HUES64 (cell line): ENCODE measurements at regions not wholly inside any gene's neighbourhood (a gene's known extent, or its start where the extent isn't known, plus 50 kb on each side); places are given as distances from the start of the nearest gene placed in this dataset.

ENCODE experiments used
- H3K27ac ChIP-seq: 2 replicates; pipeline ENCODE4 v1.7.0; 2013; ENCODE audit warnings: low read depth, low read length, inconsistent platforms
- H3K27me3 ChIP-seq: 2 replicates; pipeline ENCODE4 v1.6.1; 2013; ENCODE audit warnings: mild to moderate bottlenecking, low read length; ENCODE audit not compliant: insufficient read depth
- H3K36me3 ChIP-seq: 2 replicates; pipeline ENCODE4 v1.6.1; 2013; ENCODE audit warnings: mild to moderate bottlenecking, low read length; ENCODE audit not compliant: insufficient read depth
- H3K4me1 ChIP-seq: 2 replicates; pipeline ENCODE4 v1.6.1; 2013; ENCODE audit warnings: mild to moderate bottlenecking, low read length, moderate library complexity; ENCODE audit not compliant: insufficient read depth
- H3K4me3 ChIP-seq: 2 replicates; pipeline ENCODE4 v1.5.1; 2013; ENCODE audit warnings: mild to moderate bottlenecking, low read length, moderate library complexity
- H3K9ac ChIP-seq: 2 replicates; pipeline ENCODE4 v1.6.1; 2013; ENCODE audit warnings: mild to moderate bottlenecking, low read depth, low read length
- H3K9me3 ChIP-seq: 2 replicates; pipeline ENCODE4 v1.6.1; 2013; ENCODE audit warnings: low read depth, low read length; ENCODE audit not compliant: insufficient read depth
- WGBS: fragments of 150-250, 120-280 bp; methylation state at CpG from one replicate; pipeline ENCODE4 v1.1.7; 2013; ENCODE audit warnings: missing lambda C conversion rate; 5-methylcytosine and 5-hydroxymethylcytosine counted together

DNA sequence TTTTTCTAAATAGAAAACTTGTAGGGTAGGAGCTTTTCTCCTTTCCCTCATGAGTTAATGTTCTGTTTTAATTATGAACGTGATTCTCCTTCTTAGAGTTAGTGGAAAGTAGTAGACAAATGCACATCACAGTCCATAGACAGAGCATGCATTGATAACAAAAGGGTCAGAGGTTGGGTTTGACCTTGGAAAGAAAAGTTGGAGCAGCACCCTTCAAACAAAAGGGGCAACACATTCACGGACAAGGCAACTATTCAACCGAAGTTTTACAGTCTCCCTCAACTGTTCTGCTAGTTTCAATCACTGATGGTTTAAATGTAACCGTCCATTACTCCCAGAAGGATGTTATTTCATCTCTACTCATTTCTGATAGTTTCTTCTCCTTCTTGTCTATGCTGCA lies 103.4 kb upstream of the MAOA start:
- H3K36me3 ChIP-seq = no peaks in the 10 kb centered on the region
- no peak overlapping the region for H3K9ac ChIP-seq
- no peak overlapping the region for H3K27ac ChIP-seq
- peaks cover 17% of the 10 kb centered on the region for H3K4me1 ChIP-seq
- no peaks in the 10 kb centered on the region for H3K27me3 ChIP-seq
- no peak overlapping the region for H3K4me3 ChIP-seq
- H3K9me3 ChIP-seq = no peaks in the 10 kb centered on the region
- 93% methylated on average over 3 of the region's 4 CpGs for WGBS

DNA sequence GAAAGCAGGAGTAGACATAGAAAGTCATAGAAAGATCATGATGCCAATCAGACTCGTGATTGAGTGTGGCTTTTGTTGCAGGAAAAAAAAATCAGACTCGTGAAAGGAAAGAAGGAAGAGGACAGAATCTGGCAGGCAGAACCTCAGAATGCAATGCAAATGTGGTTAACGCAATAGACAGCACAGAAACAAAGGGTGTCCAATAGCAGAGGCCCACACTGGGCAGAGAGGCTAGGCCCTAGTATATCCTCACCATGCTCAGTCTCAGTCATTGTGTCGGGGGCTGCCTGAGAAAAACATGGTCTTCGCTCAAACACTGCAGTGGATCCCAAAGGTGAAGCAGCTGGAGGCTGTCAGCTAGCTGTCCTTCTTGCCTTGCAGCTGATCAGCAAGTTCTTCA lies 102.8 kb upstream of the MAOA start:
- WGBS = 89% methylated on average over 5 of the region's 5 CpGs
- H3K27me3 ChIP-seq = no peaks in the 10 kb centered on the region
- no peak overlapping the region for H3K4me3 ChIP-seq

DNA sequence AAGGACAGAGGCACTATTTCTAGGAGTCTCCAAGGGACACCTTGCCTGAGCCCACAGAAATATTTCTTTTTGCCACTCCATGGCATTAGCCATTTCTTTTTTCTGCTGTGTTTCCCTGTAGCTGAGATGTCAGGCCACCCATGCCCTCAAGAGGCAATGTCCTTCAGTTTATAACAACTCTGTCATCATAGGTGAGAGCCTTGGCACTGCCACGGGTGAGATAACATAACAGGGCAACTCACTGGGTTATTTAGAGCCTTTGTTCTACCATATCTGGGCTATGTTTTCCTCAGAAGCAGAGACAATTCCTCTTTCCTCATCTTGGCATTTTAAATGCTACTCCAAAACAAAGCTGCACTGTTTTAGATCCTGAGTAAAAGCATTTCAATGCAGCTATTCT lies 99.9 kb upstream of the MAOA start:
- Histone ChIP-seq H3K9me3 (no peaks in the 10 kb centered on the region), H3K9ac (no peak overlapping the region), H3K27me3 (no peaks in the 10 kb centered on the region), H3K36me3 (no peaks in the 10 kb centered on the region), H3K27ac (no peak overlapping the region), H3K4me3 (no peak overlapping the region), H3K4me1 (peaks cover 14% of the 10 kb centered on the region)
- WGBS = 77% methylated on average over 1 of the region's 1 CpG

More for the DNA sequence above, 102.8 kb upstream of the MAOA start:
- H3K36me3 ChIP-seq = no peaks in the 10 kb centered on the region
- H3K9me3 ChIP-seq = no peaks in the 10 kb centered on the region
- no peak overlapping the region for H3K27ac ChIP-seq
- H3K9ac ChIP-seq = no peak overlapping the region
- H3K4me1 ChIP-seq = peaks cover 17% of the 10 kb centered on the region

DNA sequence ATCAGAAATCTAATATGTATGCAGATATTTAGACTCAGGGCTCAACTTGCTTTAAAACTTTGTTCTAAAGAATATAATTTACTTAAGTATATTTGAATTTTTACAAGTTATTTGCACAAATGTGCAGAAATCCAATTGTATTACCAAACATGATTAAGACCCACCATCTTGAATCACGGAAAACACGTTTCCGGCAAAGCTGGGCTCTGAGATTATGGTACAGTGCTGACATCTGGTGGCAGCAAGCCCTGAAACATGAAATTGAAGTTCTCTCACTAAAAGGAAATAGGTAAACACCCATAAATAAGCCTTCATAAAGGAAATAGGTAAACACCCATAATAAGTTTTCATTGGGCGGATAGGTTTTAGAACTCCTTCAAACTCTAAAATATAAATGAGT lies 98.3 kb upstream of the MAOA start:
- no peaks in the 10 kb centered on the region for H3K36me3 ChIP-seq
- no peak overlapping the region for H3K4me3 ChIP-seq
- no peaks in the 10 kb centered on the region for H3K9me3 ChIP-seq
- no peak overlapping the region for H3K9ac ChIP-seq
- no peaks in the 10 kb centered on the region for H3K4me1 ChIP-seq
- H3K27me3 ChIP-seq = no peaks in the 10 kb centered on the region
- 19% methylated on average over 3 of the region's 4 CpGs for WGBS
- no peak overlapping the region for H3K27ac ChIP-seq

DNA sequence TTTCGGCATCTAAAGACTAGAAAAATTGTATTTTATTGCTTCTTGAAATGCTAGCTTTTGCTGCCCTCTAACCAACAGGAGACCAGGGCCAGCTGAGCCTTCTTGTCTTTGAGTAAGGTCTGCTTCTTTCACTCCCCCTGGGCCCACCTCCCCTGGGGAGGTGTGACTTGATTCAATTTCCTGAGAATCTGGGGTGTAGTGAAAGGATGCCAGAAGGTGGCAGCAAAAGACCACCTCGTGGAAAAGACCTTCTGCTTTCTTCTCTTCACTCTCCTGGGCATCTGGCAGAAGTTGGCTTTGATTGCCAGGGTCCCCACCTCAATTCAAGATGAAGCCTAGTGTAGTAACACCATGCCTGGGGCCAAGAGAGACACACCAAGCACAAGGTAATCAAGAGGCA lies 96.5 kb upstream of the MAOA start:
- WGBS = 50% methylated on average over 2 of the region's 2 CpGs
- no peaks in the 10 kb centered on the region for H3K9me3 ChIP-seq
- no peak overlapping the region for H3K4me3 ChIP-seq
- H3K27me3 ChIP-seq = no peaks in the 10 kb centered on the region
- no peak overlapping the region for H3K27ac ChIP-seq
- no peak overlapping the region for H3K9ac ChIP-seq
- H3K36me3 ChIP-seq = no peaks in the 10 kb centered on the region
- H3K4me1 ChIP-seq = no peaks in the 10 kb centered on the region

GRCh38 chrX:43560247-43560946 lies 95.7 kb upstream of the MAOA start:
- H3K9me3 ChIP-seq = no peaks in the 10 kb centered on the region
- no peaks in the 10 kb centered on the region for H3K36me3 ChIP-seq
- no peaks in the 10 kb centered on the region for H3K27me3 ChIP-seq
- 93% methylated on average over 3 of the region's 5 CpGs for WGBS
- no peak overlapping the region for H3K9ac ChIP-seq
- H3K4me3 ChIP-seq = no peak overlapping the region
- no peak overlapping the region for H3K27ac ChIP-seq
- H3K4me1 ChIP-seq = no peaks in the 10 kb centered on the region

- Histone ChIP-seq H3K9ac (no peak overlapping the region), H3K27me3 (no peaks in the 10 kb centered on the region), H3K4me1 (no peaks in the 10 kb centered on the region), H3K9me3 (no peaks in the 10 kb centered on the region), H3K27ac (no peak overlapping the region), H3K36me3 (no peaks in the 10 kb centered on the region), H3K4me3 (no peak overlapping the region)
- 100% methylated on average over 1 of the region's 1 CpG for WGBS
Observed at GRCh38 chrX:43562372-43562771, 93.7 kb upstream of the MAOA start.

GRCh38 chrX:43564953-43565352 lies 91.1 kb upstream of the MAOA start:
- no peaks in the 10 kb centered on the region for H3K27me3 ChIP-seq
- H3K27ac ChIP-seq = no peak overlapping the region
- H3K4me3 ChIP-seq = no peak overlapping the region
- H3K4me1 ChIP-seq = no peaks in the 10 kb centered on the region
- H3K9me3 ChIP-seq = no peaks in the 10 kb centered on the region
- H3K9ac ChIP-seq = no peak overlapping the region
- H3K36me3 ChIP-seq = no peaks in the 10 kb centered on the region
- no CpG with 5 or more reads among the region's 2 CpGs for WGBS

GRCh38 chrX:43566170-43566569 lies 89.9 kb upstream of the MAOA start:
- Histone ChIP-seq H3K27ac (no peak overlapping the region), H3K27me3 (no peaks in the 10 kb centered on the region), H3K36me3 (no peaks in the 10 kb centered on the region), H3K4me3 (no peak overlapping the region), H3K9ac (no peak overlapping the region), H3K4me1 (no peaks in the 10 kb centered on the region), H3K9me3 (no peaks in the 10 kb centered on the region)

GRCh38 chrX:43573441-43574015 lies 82.6 kb upstream of the MAOA start:
- no peak overlapping the region for H3K27ac ChIP-seq
- no peaks in the 10 kb centered on the region for H3K36me3 ChIP-seq
- no peak overlapping the region for H3K4me3 ChIP-seq
- H3K4me1 ChIP-seq = no peaks in the 10 kb centered on the region
- no peaks in the 10 kb centered on the region for H3K27me3 ChIP-seq
- no peaks in the 10 kb centered on the region for H3K9me3 ChIP-seq
- no peak overlapping the region for H3K9ac ChIP-seq

DNA sequence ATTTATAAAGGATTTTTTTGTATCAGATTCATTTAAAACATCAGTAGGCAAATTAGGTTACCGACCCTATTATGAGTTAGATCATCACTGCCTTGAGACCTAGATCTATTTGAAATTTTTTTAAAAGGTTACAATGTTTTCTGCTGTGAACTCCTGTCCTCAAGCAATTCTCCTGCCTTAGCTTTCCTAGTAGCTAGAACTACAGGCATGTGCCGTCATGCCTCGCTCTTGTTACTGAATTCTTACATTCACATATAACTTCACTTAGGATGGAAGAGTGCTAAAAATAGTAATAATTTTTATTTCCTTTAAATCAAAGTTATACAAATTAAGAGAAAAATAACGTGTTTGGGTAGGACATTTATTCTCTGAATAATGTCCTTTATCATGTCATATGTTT lies 75.5 kb upstream of the MAOA start:
- Histone ChIP-seq H3K4me3 (no peak overlapping the region), H3K27me3 (no peaks in the 10 kb centered on the region), H3K36me3 (no peaks in the 10 kb centered on the region), H3K9ac (no peak overlapping the region), H3K4me1 (no peaks in the 10 kb centered on the region), H3K27ac (no peak overlapping the region), H3K9me3 (no peaks in the 10 kb centered on the region)
- whole genome bisulfite sequencing = no CpG with 5 or more reads among the region's 4 CpGs

DNA sequence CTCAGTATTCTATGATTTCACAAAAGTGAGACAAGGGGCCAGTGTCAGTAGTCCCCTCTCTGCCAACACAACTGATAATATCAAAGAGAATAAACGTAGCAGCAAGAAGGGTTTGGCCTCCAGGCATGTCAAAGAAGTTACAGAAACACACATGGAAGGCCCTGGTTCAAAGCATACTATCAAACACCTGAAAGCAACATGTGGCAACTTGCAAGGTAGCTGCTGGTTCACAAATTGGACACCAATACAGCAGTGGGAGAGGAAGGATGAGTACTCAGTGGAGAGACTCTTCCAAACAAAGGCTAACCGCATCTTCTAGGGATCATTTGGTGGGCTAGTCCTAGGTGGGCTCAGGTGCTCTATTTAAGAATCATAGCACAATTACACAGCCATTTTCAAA lies 74.9 kb upstream of the MAOA start:
- no peaks in the 10 kb centered on the region for H3K9me3 ChIP-seq
- no peaks in the 10 kb centered on the region for H3K27me3 ChIP-seq
- WGBS = 95% methylated on average over 1 of the region's 2 CpGs
- H3K36me3 ChIP-seq = no peaks in the 10 kb centered on the region
- H3K27ac ChIP-seq = no peak overlapping the region
- no peak overlapping the region for H3K9ac ChIP-seq
- no peaks in the 10 kb centered on the region for H3K4me1 ChIP-seq
- H3K4me3 ChIP-seq = no peak overlapping the region
